ENCODE measurements at regions not wholly inside any gene's neighbourhood (a gene's known extent, or its start where the extent isn't known, plus 50 kb on each side); places are given as distances from the start of the nearest gene placed in this dataset.

DNA sequence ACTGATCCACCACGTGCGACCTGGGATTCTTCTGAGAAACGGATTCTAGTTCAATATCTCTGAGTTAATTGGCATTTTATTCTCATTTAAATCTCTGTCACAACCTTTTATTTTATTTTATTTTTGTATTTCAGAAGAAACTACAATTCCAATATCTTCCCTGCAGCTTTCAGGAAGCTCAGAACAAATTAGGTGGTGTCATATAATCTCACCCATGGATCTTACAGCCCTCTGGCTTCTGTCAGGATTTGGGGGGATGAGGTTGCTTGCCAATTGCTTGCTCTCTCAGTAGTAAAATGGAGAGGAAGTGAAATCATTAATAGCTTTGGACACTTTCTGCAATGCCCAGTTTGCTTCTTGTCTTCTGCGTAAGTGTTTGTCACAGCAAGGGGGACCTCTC, 205.4 kb downstream of the TLE3 start:
- Histone ChIP-seq H3K4me1 (ENCODE audit: control insufficient read depth, extremely low read depth, insufficient read depth, low read length) (no peaks in the 10 kb centered on the region), H3K9ac (ENCODE audit: insufficient read depth, low read length) (no peak overlapping the region), H3K79me2 (ENCODE audit: control insufficient read depth, insufficient read depth, low read length) (no peaks in the 10 kb centered on the region), H3K9me3 (ENCODE audit: control insufficient read depth, insufficient read depth, low read depth, low read length) (no peaks in the 10 kb centered on the region), H3K36me3 (ENCODE audit: control insufficient read depth, insufficient read depth, low read length) (no peaks in the 10 kb centered on the region), H3K4me3 (replicated peaks in 1 of 4; ENCODE audit: control extremely low read depth in 1 of 4, insufficient read depth in 1 of 4, low read depth in 3 of 4, low read length in 4 of 4) (no peak overlapping the region), H4K20me1 (ENCODE audit: control insufficient read depth, extremely low read depth, insufficient read depth, low read length) (no peaks in the 10 kb centered on the region), H2AFZ (ENCODE audit: low read length) (no peak overlapping the region), H3K4me2 (ENCODE audit: extremely low read depth, insufficient read depth, low read length) (no peak overlapping the region), H3K27me3 (ENCODE audit: control insufficient read depth, insufficient read depth, low read length) (no peaks in the 10 kb centered on the region), H3K27ac (ENCODE audit: insufficient read depth, low read length) (no peak overlapping the region)
- no peak for TF ChIP-seq EZH2 (IDR thresholded peaks at IDR 0.05; ENCODE audit: low read length, missing control alignments)
- TF ChIP-seq, protein P1, sequence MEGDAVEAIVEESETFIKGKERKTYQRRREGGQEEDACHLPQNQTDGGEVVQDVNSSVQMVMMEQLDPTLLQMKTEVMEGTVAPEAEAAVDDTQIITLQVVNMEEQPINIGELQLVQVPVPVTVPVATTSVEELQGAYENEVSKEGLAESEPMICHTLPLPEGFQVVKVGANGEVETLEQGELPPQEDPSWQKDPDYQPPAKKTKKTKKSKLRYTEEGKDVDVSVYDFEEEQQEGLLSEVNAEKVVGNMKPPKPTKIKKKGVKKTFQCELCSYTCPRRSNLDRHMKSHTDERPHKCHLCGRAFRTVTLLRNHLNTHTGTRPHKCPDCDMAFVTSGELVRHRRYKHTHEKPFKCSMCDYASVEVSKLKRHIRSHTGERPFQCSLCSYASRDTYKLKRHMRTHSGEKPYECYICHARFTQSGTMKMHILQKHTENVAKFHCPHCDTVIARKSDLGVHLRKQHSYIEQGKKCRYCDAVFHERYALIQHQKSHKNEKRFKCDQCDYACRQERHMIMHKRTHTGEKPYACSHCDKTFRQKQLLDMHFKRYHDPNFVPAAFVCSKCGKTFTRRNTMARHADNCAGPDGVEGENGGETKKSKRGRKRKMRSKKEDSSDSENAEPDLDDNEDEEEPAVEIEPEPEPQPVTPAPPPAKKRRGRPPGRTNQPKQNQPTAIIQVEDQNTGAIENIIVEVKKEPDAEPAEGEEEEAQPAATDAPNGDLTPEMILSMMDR (conservative IDR thresholded peaks at IDR 0.05 in 1 of 2, IDR thresholded peaks at IDR 0.05 in 1 of 2; ENCODE audit: low read depth in 1 of 2, low read length in 2 of 2) = no peak
- no peak for DNase-seq (ENCODE audit: low read depth in 2 of 2)

DNA sequence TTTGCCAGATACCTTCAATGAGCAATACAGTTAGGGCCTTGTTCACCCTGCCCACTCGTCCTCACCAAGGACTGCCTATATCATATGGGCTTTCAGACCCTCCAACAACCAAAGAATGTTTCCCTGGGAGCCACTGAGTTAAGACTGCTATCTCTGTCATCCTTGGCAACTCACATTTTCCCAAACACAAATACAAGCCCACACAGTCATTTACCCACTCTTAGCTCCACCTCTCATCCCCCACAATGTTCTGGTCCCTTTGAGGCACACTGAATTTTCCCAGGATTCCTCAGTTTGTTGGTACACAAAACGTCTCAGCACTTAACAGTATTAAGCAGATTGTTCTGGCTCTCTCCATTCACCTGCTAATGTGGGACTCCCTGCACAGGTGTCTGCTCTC, 204.6 kb downstream of the TLE3 start:
- Histone ChIP-seq H3K36me3 (ENCODE audit: control insufficient read depth, insufficient read depth, low read length) (no peaks in the 10 kb centered on the region), H3K4me2 (ENCODE audit: extremely low read depth, insufficient read depth, low read length) (no peak overlapping the region), H3K9ac (ENCODE audit: insufficient read depth, low read length) (no peak overlapping the region), H2AFZ (ENCODE audit: low read length) (no peak overlapping the region), H3K4me3 (replicated peaks in 1 of 4; ENCODE audit: control extremely low read depth in 1 of 4, insufficient read depth in 1 of 4, low read depth in 3 of 4, low read length in 4 of 4) (no peak overlapping the region), H3K4me1 (ENCODE audit: control insufficient read depth, extremely low read depth, insufficient read depth, low read length) (no peaks in the 10 kb centered on the region), H3K27me3 (ENCODE audit: control insufficient read depth, insufficient read depth, low read length) (no peaks in the 10 kb centered on the region), H3K79me2 (ENCODE audit: control insufficient read depth, insufficient read depth, low read length) (no peaks in the 10 kb centered on the region), H3K27ac (ENCODE audit: insufficient read depth, low read length) (no peak overlapping the region), H3K9me3 (ENCODE audit: control insufficient read depth, insufficient read depth, low read depth, low read length) (no peaks in the 10 kb centered on the region), H4K20me1 (ENCODE audit: control insufficient read depth, extremely low read depth, insufficient read depth, low read length) (no peaks in the 10 kb centered on the region)
- TF ChIP-seq, protein P1 (conservative IDR thresholded peaks at IDR 0.05 in 1 of 2, IDR thresholded peaks at IDR 0.05 in 1 of 2; ENCODE audit: low read depth in 1 of 2, low read length in 2 of 2) = no peak
- TF ChIP-seq EZH2 (IDR thresholded peaks at IDR 0.05; ENCODE audit: low read length, missing control alignments) = no peak
- no peak for DNase-seq (ENCODE audit: low read depth in 2 of 2)

DNA sequence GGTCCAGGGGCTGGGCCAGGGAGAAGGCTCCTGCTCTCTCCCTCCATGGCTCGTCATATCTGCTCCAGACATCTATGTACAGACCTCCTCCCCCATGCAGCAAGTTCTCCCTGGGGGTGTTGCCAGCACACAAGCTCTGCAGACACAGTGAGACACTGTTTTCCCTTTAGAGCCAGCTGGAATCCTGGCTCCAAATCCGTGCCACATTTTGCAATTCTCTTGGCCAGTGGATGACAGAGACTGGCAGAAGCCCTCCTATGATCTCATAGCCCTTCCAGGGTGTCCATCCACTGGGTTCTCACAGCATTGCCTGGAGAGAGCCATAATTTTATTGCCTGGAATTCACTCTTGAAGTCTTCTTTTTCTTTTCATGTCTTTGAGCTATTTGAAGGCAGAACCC, 203.9 kb downstream of the TLE3 start:
- no peaks in the 10 kb centered on the region for H3K27me3 ChIP-seq (ENCODE audit: control insufficient read depth, insufficient read depth, low read length)
- DNase-seq (ENCODE audit: low read depth in 2 of 2) = peak; percentile 30 to 72
- H3K9ac ChIP-seq (ENCODE audit: insufficient read depth, low read length) = no peak overlapping the region
- H3K4me1 ChIP-seq (ENCODE audit: control insufficient read depth, extremely low read depth, insufficient read depth, low read length) = no peaks in the 10 kb centered on the region
- no peaks in the 10 kb centered on the region for H4K20me1 ChIP-seq (ENCODE audit: control insufficient read depth, extremely low read depth, insufficient read depth, low read length)
- H3K4me2 ChIP-seq (ENCODE audit: extremely low read depth, insufficient read depth, low read length) = no peak overlapping the region
- no peaks in the 10 kb centered on the region for H3K9me3 ChIP-seq (ENCODE audit: control insufficient read depth, insufficient read depth, low read depth, low read length)
- H3K79me2 ChIP-seq (ENCODE audit: control insufficient read depth, insufficient read depth, low read length) = no peaks in the 10 kb centered on the region
- TF ChIP-seq, protein P1 (conservative IDR thresholded peaks at IDR 0.05 in 1 of 2, IDR thresholded peaks at IDR 0.05 in 1 of 2; ENCODE audit: low read depth in 1 of 2, low read length in 2 of 2) = no peak
- TF ChIP-seq EZH2 (IDR thresholded peaks at IDR 0.05; ENCODE audit: low read length, missing control alignments) = no peak
- H3K36me3 ChIP-seq (ENCODE audit: control insufficient read depth, insufficient read depth, low read length) = no peaks in the 10 kb centered on the region
- no peak overlapping the region for H2AFZ ChIP-seq (ENCODE audit: low read length)
- no peak overlapping the region for H3K4me3 ChIP-seq (replicated peaks in 1 of 4; ENCODE audit: control extremely low read depth in 1 of 4, insufficient read depth in 1 of 4, low read depth in 3 of 4, low read length in 4 of 4)
- no peak overlapping the region for H3K27ac ChIP-seq (ENCODE audit: insufficient read depth, low read length)
